HG02798 (cell line): ENCODE measurements at regions not wholly inside any gene's neighbourhood (a gene's known extent, or its start where the extent isn't known, plus 50 kb on each side); places are given as distances from the start of the nearest gene placed in this dataset.

Source experiments
- ATAC-seq: cut with Tn5 transposase; IDR thresholded peaks from one replicate; pipeline ENCODE4 v1.9.1; 2021; ENCODE audit warnings: mild to moderate bottlenecking; ENCODE audit not compliant: unreplicated experiment, poor library complexity

GRCh38 chr2:212646698-212647366 is 108.2 kb upstream of the ERBB4 start:
- ATAC-seq = no peak

- ATAC-seq = no peak
These were observed 105.7 kb upstream of the ERBB4 start for GRCh38 chr2:212644195-212644837.

- ATAC-seq = no peak
These were observed 101.8 kb upstream of the ERBB4 start for GRCh38 chr2:212640428-212640827.

- ATAC-seq = no peak
These were observed 100.1 kb upstream of the ERBB4 start for GRCh38 chr2:212638694-212639093.

- no peak for ATAC-seq
These were observed 90.0 kb upstream of the ERBB4 start for GRCh38 chr2:212628586-212628985.

- no peak for ATAC-seq
These were observed 87.8 kb upstream of the ERBB4 start for GRCh38 chr2:212626371-212626918.

- ATAC-seq = no peak
These were observed 81.4 kb upstream of the ERBB4 start for GRCh38 chr2:212619954-212620353.

- ATAC-seq = no peak
These were observed 80.0 kb upstream of the ERBB4 start for GRCh38 chr2:212618636-212619035.

- no peak for ATAC-seq
These were observed 72.3 kb upstream of the ERBB4 start for GRCh38 chr2:212610872-212611425.

GRCh38 chr2:212609479-212609878 is 70.9 kb upstream of the ERBB4 start:
- ATAC-seq = no peak

GRCh38 chr2:212607080-212607479 is 68.5 kb upstream of the ERBB4 start:
- ATAC-seq = no peak

- no peak for ATAC-seq
These were observed 67.6 kb upstream of the ERBB4 start for GRCh38 chr2:212606232-212606631.

- no peak for ATAC-seq
These were observed 58.1 kb upstream of the ERBB4 start for GRCh38 chr2:212596688-212597087.

- no peak for ATAC-seq
These were observed 57.7 kb upstream of the ERBB4 start for GRCh38 chr2:212596276-212596675.

GRCh38 chr2:212595036-212595654 is 56.5 kb upstream of the ERBB4 start:
- peak; percentile 64 for ATAC-seq

- ATAC-seq = no peak
These were observed 54.1 kb upstream of the ERBB4 start for GRCh38 chr2:212592695-212593094.
